Fibroblast of upper back skin (primary cell): ENCODE measurements at regions not wholly inside any gene's neighbourhood (a gene's known extent, or its start where the extent isn't known, plus 50 kb on each side); places are given as distances from the start of the nearest gene placed in this dataset.

Experiments
- DNase-seq: peaks from one replicate; pipeline ENCODE4 v3.0.0-alpha.2; 2013

DNA sequence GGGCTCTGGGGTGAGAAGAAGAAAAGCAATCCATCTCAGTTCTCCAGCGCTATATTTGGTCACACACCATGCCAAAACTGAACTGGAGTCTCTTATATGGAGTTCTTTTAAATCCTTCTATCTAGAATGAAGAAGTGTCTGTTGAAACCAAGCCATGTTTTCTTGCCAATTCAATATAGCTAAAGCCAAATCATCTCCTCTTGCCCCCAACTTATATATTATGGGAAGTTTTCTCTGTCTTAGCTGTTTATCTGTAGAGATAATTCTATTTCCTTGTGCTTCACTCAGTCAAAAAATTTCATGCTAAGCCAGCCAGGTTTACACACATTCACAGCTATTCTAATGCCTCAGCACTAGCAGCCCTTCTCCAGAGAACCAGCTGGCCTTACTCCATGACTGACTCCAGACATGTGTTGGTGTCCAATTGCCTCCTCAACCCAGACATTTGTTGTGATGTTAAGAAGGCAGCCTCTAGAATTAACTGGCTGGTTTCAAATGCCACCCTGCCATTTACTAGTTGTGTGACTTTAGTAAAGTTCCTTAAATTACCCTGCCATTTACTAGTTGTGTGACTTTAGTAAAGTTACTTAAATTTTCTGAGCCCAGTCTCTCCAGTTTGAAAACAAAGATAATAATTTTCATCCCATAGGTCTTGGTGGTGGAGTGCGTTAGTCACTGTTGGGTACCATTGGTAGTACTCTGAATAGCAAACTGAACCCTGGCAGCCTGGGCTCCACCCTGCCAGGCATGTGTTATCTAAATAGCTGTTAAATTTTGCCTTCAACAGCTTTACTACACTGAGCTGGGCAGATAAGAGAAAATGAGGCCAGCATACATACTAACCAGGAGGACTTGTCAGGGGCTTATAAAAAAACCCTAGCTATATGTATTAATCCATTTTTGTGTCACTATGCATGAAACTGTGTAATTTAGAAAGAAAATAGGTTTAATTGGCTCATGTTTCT, 525.1 kb downstream of the LMO7 start:
- DNase-seq: no peak

DNA sequence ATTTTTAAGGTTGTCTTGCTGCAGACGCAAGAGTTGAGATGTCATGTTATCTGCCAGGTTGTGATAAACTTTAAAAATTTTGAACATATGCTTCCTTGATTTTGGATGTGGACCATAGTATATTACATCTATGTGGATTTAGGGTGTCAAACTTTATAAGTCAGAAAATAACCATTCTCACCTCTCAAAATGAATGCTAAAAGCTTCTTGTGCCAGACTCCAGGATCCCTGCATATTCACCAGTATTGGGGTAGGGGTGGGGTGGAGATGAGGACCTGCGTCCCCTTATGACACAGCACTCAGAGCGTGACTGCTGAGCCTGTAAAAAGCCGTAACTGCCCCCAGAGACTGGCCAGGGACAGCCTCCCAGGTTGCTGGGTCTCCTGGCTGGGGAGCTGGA, 524.4 kb downstream of the LMO7 start:
- no peak for DNase-seq

- DNase-seq: no peak
Observed at GRCh38 chr13:76157926-76158325, 521.8 kb downstream of the LMO7 start.

DNA sequence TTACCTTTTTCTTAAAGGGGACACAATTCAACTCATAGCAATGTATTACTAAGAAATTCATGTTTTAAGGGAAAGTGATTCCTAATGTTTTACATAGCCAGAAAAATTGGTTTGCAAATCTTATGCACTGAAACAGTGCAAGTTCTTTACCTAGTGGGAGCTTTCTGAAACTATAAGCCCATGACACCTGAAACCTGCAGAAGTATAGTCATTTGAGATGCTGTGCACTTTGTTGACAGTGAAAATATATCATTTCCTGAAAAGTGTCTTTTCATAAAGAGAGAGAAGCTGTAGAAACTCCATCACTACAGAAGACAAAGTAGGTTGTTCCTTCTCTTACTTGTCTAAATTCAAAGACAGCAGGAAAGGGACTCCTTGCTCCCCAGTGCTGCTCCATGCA, 517.1 kb downstream of the LMO7 start:
- no peak for DNase-seq

- peak; percentile 94 for DNase-seq
Observed at GRCh38 chr13:76148926-76149325, 512.8 kb downstream of the LMO7 start.

DNA sequence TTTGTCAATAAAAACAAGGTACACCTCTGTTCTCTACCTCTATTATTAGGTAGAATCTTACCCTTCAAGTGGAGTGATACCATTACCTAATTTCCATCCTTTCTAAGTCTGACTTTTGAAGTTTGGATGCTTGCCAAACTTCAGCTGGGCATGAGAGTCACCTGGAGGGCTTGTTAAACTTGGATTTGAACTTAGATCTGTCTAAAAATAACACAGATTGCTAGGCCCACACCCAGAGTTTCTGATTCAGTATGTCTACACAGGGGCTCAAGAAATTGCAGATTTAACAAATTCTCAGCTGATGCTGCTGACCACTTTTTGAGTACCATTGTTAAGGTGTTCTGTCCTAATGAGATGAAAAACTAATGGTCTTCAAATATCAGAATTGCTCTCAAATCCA, 512.2 kb downstream of the LMO7 start:
- DNase-seq: no peak

DNA sequence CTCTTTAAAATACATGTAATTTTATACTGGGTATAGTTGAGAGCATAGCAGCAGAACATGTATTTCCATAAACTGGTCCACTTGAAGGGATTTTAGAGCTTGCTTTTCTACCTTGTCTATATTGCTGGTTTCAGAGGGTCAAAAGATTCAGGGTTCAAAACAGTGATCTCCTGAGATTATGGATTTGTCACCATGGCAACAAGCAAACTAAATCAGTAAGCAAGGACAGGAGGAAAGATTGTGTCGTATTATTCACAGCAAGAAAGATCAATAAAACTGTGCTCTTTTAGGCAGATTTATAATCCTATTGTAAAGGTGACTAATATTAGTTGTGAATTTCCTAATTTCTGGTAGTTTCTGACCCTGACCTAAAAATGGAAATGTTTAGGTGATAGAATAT, 496.4 kb downstream of the LMO7 start:
- no peak for DNase-seq

DNA sequence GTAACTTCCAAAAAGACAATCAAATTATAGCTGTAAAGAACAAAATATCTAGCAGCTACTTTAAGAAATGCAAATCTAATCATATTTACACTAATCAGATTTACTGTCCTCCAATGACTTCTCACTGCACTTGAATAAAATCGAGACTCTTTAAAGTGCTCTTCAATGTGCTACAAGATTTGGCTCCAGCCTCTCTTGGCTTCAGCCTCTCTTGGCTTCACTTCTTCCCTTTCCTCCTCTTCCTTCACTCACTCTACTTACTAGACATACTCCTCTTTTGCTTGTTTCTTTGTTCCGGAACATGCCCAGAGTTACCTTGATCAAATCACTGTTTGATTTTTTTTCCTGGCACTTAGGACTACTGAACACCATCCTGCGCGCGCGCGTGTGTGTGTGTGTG, 495.4 kb downstream of the LMO7 start:
- no peak for DNase-seq

DNA sequence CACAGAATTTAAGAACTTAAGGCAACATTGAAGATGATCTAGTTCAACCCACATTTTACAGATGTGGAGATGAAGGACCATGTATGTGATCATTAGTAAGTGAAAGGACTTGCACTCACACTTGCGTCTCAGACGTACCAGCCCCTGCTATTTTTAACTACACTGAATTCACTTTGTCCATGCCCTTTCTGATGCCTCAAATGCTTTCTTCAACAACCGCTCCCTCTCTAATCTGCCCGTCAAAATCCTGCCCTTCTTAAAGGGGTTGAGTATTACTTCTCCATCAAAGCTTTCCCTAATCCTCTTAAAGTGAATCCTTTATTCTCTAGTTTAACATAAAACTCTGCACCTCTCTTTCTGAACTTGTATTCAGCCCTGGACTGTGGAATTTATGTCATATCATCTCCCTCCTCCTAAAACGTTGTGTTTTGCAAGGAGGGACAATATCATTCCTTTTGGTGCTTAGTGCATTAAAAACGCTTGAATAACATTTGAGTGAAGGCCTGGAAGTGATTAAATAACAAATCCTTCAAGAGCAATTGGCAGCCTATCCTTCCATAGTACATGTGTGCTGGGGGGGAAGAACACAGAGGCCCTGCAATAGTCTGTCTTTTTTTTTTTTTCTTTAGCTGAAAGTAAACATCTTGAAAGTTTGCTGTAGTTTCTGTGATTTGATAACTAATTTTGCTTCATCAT, 493.3 kb downstream of the LMO7 start:
- peak; percentile 3 for DNase-seq

GRCh38 chr13:76127922-76128321, 491.8 kb downstream of the LMO7 start:
- DNase-seq: no peak

DNA sequence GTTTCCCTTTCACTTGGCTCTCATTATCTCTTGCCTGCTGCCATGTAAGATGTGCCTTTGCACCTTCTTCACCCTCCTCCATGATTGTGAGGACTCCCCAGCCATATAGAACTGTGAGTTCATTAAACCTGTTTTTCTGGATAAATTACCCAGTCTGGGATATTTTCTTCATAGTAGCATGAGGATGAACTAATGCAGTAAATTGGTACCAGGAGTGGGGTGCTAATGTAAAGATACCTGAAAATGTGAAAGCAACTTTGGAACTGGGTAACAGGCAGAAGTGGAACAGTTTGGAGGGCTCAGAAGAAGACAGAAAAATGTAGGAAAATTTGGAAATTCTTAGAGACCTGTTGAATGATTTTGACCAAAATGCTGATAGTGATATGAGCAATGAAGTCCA, 487.4 kb downstream of the LMO7 start:
- no peak for DNase-seq

DNA sequence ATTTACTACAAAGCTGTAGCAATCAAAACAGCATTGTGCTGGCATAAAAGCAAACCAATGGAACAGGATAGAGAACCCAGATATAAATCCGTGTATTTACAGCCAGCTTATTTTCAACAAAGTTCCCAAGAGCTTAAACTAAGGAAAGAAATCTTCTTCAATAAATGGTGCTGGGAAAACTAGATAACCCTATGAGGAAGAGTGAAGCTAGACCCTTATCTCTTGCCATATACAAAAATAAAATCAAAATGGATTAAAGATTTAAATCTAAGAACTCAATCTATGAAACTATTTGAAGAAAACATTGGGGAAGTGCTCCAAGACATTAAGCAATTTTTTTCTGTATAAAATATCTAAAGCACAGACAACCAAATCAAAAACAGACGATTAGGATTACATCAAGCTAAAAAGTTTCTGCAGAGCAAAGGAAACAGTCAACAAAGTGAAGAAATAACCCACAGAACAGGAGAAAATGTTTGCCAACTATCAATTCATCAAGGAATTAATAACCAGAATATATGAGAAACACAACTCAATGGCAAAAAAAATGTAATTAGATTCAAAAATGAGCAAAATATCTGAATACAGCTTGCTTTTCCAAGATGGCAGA, 480.7 kb downstream of the LMO7 start:
- no peak for DNase-seq

- DNase-seq: no peak
Observed at GRCh38 chr13:76106763-76107162, 470.6 kb downstream of the LMO7 start.

- no peak for DNase-seq
Observed at GRCh38 chr13:76094645-76095044, 458.5 kb downstream of the LMO7 start.

- no peak for DNase-seq
Observed at GRCh38 chr13:76091076-76091475, 454.9 kb downstream of the LMO7 start.

- no peak for DNase-seq
Observed at GRCh38 chr13:76086729-76087128, 450.6 kb downstream of the LMO7 start.

GRCh38 chr13:76067850-76068249, 431.7 kb downstream of the LMO7 start:
- DNase-seq: no peak

DNA sequence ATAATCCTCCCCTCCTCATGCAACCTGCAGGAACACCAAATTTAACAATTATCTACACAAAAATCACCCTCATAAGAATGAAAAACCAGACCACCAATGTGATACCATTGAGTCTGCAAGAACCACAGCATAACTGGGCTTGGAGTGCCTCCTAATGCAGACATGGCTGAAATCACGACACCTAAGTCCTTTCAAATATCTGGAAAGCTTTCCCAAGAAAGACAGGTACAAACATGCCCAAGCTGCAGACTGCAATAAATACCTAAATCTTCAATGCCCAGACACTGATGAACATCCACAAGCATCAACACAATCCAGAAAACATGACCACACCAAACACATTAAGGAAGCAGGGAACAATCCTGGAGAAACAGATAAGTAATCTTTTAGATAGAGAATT, 417.1 kb downstream of the LMO7 start:
- DNase-seq: no peak

GRCh38 chr13:76049376-76049746, 413.2 kb downstream of the LMO7 start:
- no peak for DNase-seq

DNA sequence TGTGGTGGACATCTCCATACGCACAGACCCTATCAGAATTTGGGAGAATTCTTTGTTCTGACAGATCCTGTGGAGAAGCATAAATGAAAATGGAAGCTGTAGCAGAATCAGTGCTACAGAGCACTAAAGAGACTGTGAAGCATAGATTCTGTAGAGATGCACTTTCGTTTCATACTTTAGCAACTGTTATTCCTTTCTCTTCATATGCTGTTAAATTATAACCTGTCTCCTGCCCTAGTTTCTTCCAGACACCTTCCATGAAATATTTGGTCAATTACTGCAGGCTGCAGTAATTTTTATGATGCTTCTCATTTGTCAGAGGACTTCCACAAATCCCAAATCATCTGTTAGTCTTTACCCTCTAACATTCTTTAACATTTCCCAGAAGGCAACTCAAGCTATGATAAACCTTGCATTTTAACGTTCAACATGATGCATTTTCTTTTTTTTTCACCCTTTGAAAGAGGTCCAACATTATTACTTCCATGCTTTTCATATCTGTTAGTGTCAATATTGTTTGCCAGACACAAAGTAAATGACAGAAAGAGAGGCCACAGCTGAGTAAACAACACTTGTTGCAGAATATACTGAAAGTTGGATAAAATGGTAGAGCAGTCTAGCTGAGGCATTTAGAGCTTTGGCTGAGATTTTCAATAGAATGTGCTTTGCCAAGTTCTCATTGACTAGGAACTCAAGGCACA, 412.7 kb downstream of the LMO7 start:
- no peak for DNase-seq

DNA sequence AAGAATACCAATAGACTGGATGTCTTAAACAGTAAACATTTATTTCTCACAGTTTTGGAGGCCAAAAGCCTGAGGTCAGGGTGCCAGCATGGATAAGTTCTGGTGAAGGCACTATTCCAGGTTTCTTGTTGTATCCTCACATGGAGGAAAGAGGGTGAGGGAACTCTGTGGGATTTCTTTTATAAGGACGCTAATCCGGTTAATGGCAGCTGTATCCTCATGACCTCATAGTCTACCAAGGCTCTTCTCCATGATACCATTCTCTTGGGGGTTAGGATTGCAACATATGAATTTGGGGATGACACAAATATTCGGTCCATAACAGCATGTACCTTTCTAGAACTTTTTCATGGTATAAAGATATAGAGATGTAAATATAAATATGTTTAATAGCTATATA, 412.0 kb downstream of the LMO7 start:
- no peak for DNase-seq

- no peak for DNase-seq
Observed at GRCh38 chr13:76043874-76044273, 407.7 kb downstream of the LMO7 start.
